Liver (tissue), 8 donors: ENCODE measurements at regions not wholly inside any gene's neighbourhood (a gene's known extent, or its start where the extent isn't known, plus 50 kb on each side); places are given as distances from the start of the nearest gene placed in this dataset.

ENCODE experiments used
- DNase-seq: peaks from one replicate; pipeline ENCODE4 v3.0.0-alpha.2; 2017; ENCODE audit warnings: low spot score
- H3K27ac ChIP-seq, 2 donors: one replicate each; pipeline ENCODE4 v1.7.0; 2013; ENCODE audit warnings: inconsistent platforms in 2 of 2, low read length in 2 of 2, control low read depth in 1 of 2, low read depth in 1 of 2, mild to moderate bottlenecking in 1 of 2
- H3K27me3 ChIP-seq, 4 donors: one replicate each; pipeline versions ENCODE4 v1.6.1 to v1.7.0; 2013; ENCODE audit warnings: low read length in 3 of 4, inconsistent platforms in 1 of 4, mild to moderate bottlenecking in 1 of 4, moderate library complexity in 1 of 4; ENCODE audit not compliant: control insufficient read depth in 4 of 4, insufficient read depth in 4 of 4
- H3K36me3 ChIP-seq, 4 donors: one replicate each; pipeline versions ENCODE4 v1.6.1 to v1.7.0; 2013; ENCODE audit warnings: low read length in 3 of 4, mild to moderate bottlenecking in 3 of 4, low read depth in 1 of 4, moderate library complexity in 1 of 4; ENCODE audit not compliant: control insufficient read depth in 4 of 4, insufficient read depth in 3 of 4
- H3K4me1 ChIP-seq, 4 donors: one replicate each; pipeline versions ENCODE4 v1.6.1 to v1.7.0; 2013; ENCODE audit warnings: low read length in 3 of 4, mild to moderate bottlenecking in 3 of 4, moderate library complexity in 1 of 4; ENCODE audit not compliant: control insufficient read depth in 4 of 4, insufficient read depth in 4 of 4
- H3K4me3 ChIP-seq, 3 donors: one replicate each; pipeline versions ENCODE4 v1.6.1 to v1.7.0; 2013; ENCODE audit warnings: low read length in 3 of 3, control low read depth in 1 of 3, low read depth in 1 of 3, mild to moderate bottlenecking in 1 of 3
- H3K9ac ChIP-seq, 2 donors: one replicate each; pipeline ENCODE4 v1.7.0; 2013; ENCODE audit warnings: low read length in 2 of 2, mild to moderate bottlenecking in 2 of 2, moderate library complexity in 2 of 2, control low read depth in 1 of 2, low read depth in 1 of 2
- H3K9me3 ChIP-seq, 4 donors: one replicate each; pipeline versions ENCODE4 v1.6.1 to v1.7.0; 2013; ENCODE audit warnings: low read length in 3 of 4; ENCODE audit not compliant: control insufficient read depth in 4 of 4
- CTCF ChIP-seq: fragments of 150-350 bp; IDR thresholded peaks from 2 replicates; pipeline ENCODE4 v1.5.1; 2017; ENCODE audit warnings: improper control_type of control experiment, low read depth, low read length; ENCODE audit not compliant: missing input control
- EGR1 ChIP-seq, 2 donors: IDR thresholded peaks; 2 replicates each; pipeline ENCODE4 v1.6.1; 2016 to 2018; ENCODE audit warnings: antibody characterized with exemption in 2 of 2, low read depth in 2 of 2
- FOXA1 ChIP-seq: IDR thresholded peaks from 2 replicates; pipeline ENCODE4 v1.6.1; 2016; ENCODE audit warnings: antibody characterized with exemption
- FOXA2 ChIP-seq: IDR thresholded peaks from 2 replicates; pipeline ENCODE4 v1.6.1; 2016; ENCODE audit warnings: antibody characterized with exemption
- GABPA ChIP-seq, 2 donors: IDR thresholded peaks in 1 of 2; conservative IDR thresholded peaks in 1 of 2; 2 replicates each; pipeline ENCODE4 v1.6.1; 2016; ENCODE audit warnings: antibody characterized with exemption in 2 of 2, mild to moderate bottlenecking in 1 of 2, moderate library complexity in 1 of 2
- HNF4A ChIP-seq, 2 donors: conservative IDR thresholded peaks; 2 replicates each; pipeline ENCODE4 v1.6.1; 2016; ENCODE audit warnings: antibody characterized with exemption in 2 of 2, mild to moderate bottlenecking in 2 of 2
- HNF4G ChIP-seq: IDR thresholded peaks from 2 replicates; pipeline ENCODE4 v1.6.1; 2016; ENCODE audit warnings: antibody characterized with exemption
- JUND ChIP-seq, 2 donors: IDR thresholded peaks; 2 replicates each; pipeline ENCODE4 v1.6.1; 2016; ENCODE audit warnings: antibody characterized with exemption in 2 of 2
- MAX ChIP-seq: IDR thresholded peaks from 2 replicates; pipeline ENCODE4 v1.6.1; 2016; ENCODE audit warnings: antibody characterized with exemption
- NR2F2 ChIP-seq: IDR thresholded peaks from 2 replicates; pipeline ENCODE4 v1.6.1; 2016; ENCODE audit warnings: antibody characterized with exemption
- RAD21 ChIP-seq, 2 donors: IDR thresholded peaks; 2 replicates each; pipeline ENCODE4 v1.6.1; 2016; ENCODE audit warnings: antibody characterized with exemption in 2 of 2, mild to moderate bottlenecking in 2 of 2
- REST ChIP-seq: IDR thresholded peaks from 2 replicates; pipeline ENCODE4 v1.6.1; 2016; ENCODE audit warnings: antibody characterized with exemption, mild to moderate bottlenecking
- SP1 ChIP-seq: IDR thresholded peaks from 2 replicates; pipeline ENCODE4 v1.6.1; 2018; ENCODE audit warnings: antibody characterized with exemption, mild to moderate bottlenecking
- TAF1 ChIP-seq: conservative IDR thresholded peaks from 2 replicates; pipeline ENCODE4 v1.6.1; 2016; ENCODE audit warnings: antibody characterized with exemption, mild to moderate bottlenecking
- YY1 ChIP-seq: IDR thresholded peaks from 2 replicates; pipeline ENCODE4 v1.6.1; 2016; ENCODE audit warnings: antibody characterized with exemption, mild to moderate bottlenecking
- ZBTB33 ChIP-seq: IDR thresholded peaks from 2 replicates; pipeline ENCODE4 v1.6.1; 2016; ENCODE audit warnings: antibody characterized with exemption
- WGBS: extraction: QIAGEN DNeasy Blood & Tissue Kit; methylation state at CpG from one replicate; pipeline ENCODE4 v1.1.7; 2013; 5-methylcytosine and 5-hydroxymethylcytosine counted together
- donor health status: healthy.
- donor health status: healthy.
- donor health status: healthy.
- donor health status: healthy.
- donor health status: healthy.

GRCh38 chr4:123526511-123526910 lies 129.9 kb downstream of the SPRY1 start:
- no peak overlapping the region for H3K4me3 ChIP-seq
- no peaks in the 10 kb centered on the region for H3K27me3 ChIP-seq
- H3K27ac ChIP-seq: no peak overlapping the region
- 70% methylated on average over 2 of the region's 2 CpGs for WGBS
- DNase-seq: no peak
- no peak overlapping the region for H3K9ac ChIP-seq
- H3K36me3 ChIP-seq: no peaks in the 10 kb centered on the region
- no peaks in the 10 kb centered on the region for H3K9me3 ChIP-seq
- H3K4me1 ChIP-seq: no peaks in the 10 kb centered on the region
- TF ChIP-seq TAF1: no peak
- TF ChIP-seq EGR1 (IDR thresholded peaks at IDR 0.05; ENCODE audit: low read depth in 2 of 2): no peak
- no peak for TF ChIP-seq MAX
- TF ChIP-seq FOXA1: no peak
- no peak for TF ChIP-seq GABPA (IDR thresholded peaks at IDR 0.05 in 1 of 2, conservative IDR thresholded peaks at IDR 0.05 in 1 of 2)

- Histone ChIP-seq H3K36me3 (no peaks in the 10 kb centered on the region), H3K9me3 (no peaks in the 10 kb centered on the region), H3K4me1 (no peaks in the 10 kb centered on the region), H3K9ac (no peak overlapping the region), H3K27me3 (no peaks in the 10 kb centered on the region), H3K27ac (no peak overlapping the region), H3K4me3 (no peak overlapping the region)
- no peak for TF ChIP-seq FOXA1
- TF ChIP-seq FOXA2: no peak
- TF ChIP-seq NR2F2: no peak
- TF ChIP-seq HNF4A (conservative IDR thresholded peaks at IDR 0.05): no peak
- TF ChIP-seq MAX: no peak
- WGBS: 81% methylated on average over 3 of the region's 3 CpGs
- no peak for DNase-seq
These were observed 132.1 kb downstream of the SPRY1 start for GRCh38 chr4:123528501-123529277.

- no peak for DNase-seq
- Histone ChIP-seq H3K27me3 (no peaks in the 10 kb centered on the region), H3K4me3 (no peak overlapping the region), H3K27ac (no peak overlapping the region), H3K9ac (no peak overlapping the region), H3K9me3 (no peaks in the 10 kb centered on the region), H3K4me1 (no peaks in the 10 kb centered on the region), H3K36me3 (no peaks in the 10 kb centered on the region)
- TF ChIP-seq NR2F2 (no peak), CTCF (no peak), SP1 (no peak), HNF4G (no peak), GABPA (IDR thresholded peaks at IDR 0.05 in 1 of 2, conservative IDR thresholded peaks at IDR 0.05 in 1 of 2) (no peak), TAF1 (no peak), FOXA2 (no peak), JUND (IDR thresholded peaks at IDR 0.05) (no peak), RAD21 (IDR thresholded peaks at IDR 0.05) (no peak), EGR1 (IDR thresholded peaks at IDR 0.05; ENCODE audit: low read depth in 2 of 2) (no peak), ZBTB33 (no peak), YY1 (no peak), HNF4A (conservative IDR thresholded peaks at IDR 0.05) (no peak), REST (no peak)
- 73% methylated on average over 2 of the region's 2 CpGs for WGBS
These were observed 132.6 kb downstream of the SPRY1 start for GRCh38 chr4:123529278-123529568.
